ENCODE measurements at regions not wholly inside any gene's neighbourhood (a gene's known extent, or its start where the extent isn't known, plus 50 kb on each side); places are given as distances from the start of the nearest gene placed in this dataset.

DNA sequence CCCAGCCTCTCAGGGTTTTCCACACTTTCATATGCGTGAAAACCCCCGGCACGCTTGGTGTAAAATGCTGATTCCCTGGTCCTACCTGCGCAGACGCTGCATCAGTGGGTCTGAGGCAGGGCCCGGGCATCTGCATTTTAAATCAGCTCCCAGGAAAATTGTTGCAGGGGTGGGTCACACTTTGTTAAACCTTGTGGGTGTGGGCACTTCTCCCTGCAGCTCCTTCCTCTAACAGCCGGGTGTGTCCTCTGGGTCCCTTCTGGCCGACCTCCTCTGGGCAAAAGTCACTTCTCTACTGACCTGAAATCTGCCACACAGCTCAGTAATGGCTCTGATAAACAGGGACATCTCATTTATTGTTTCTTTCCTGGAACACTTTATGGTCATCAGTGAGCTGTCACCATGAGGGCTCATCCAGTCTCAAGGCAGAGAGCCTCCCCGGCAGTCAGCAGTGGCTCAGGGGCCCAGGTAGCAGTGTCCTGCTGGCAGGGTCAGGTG lies 52.8 kb upstream of the TMPRSS2 start:
- no peak for DNase-seq

DNA sequence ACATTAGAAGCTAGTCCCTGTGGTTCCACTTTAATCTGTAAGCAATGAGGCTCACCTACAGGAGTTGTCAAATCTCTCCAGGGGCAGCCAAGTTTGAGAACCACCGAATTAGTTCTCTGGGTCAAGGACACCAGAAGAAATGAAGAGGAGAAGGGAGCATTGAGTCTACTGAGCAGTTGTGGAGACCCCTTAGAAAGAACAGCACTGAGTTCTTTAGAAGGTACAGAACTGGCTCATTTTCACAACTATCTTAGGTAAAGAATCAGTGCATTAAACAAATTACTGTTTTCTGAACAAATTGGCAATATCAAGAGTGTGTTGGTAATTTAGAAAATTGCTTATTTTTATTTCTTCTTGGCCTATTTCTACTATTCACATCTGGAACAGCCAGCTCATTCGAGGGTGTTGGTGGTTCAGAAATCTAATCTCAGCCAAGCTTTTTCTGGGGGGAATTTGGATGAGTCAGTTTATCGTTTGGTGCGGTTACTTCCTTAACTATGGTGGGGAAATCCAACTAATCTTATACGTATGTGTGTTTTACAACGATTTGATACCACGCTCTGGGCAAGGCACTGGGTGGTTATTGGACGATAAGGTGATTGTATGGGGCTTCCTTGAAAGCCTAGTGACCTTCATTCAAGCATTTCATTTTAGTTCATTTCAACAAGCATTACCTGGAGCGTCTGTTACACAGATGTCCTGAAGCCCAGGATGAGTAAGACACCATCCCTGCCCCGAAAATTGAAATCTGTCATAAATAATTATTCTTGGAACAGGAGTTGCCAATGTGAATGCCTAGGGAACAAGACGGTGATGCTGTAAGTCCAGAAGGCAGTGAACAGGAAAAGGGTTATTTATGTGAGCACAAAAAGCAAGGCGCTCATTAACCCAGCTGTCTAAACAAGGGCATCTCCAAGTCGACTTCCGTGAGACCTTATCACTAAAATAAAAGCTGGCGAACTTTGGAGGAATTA lies 52.0 kb upstream of the TMPRSS2 start:
- DNase-seq: no peak

DNA sequence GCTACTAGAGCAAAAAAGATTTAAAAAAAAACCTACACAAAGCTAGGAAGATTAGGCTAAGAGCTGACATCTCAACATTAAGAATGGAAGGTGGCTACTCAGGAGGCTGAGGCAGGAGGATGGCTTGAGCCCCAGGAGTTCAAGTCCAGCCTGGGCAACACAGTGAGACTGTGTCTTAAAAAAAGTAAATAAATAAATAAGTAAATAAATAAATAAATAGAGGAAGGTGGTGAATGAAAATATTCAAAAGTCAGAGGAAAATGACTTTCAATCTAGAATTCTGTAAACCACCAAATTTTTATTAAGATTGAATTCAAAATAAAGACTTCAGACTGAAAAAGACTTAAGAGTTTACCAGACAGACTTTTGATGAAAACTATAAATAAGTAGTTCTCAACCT lies 50.9 kb upstream of the TMPRSS2 start:
- DNase-seq: no peak

DNA sequence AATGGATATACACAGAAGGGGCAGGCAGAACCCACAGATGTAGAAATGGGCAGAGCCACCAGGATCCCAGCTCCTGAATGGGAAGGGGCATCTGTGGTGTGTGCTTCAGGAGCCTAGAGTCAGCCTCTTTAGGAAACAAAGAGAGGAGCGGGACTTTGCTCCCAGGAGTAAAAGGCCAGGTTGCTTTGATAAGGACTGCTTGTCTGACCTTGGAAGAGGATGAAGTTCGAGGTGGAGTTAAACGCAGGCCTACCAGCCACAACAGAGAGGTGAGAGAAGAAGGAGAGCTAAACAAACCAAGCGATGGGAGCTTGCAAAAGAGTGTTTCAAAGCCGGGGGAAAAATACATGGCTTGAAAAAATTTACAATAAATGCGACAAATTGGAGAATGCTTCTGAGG lies 49.9 kb upstream of the TMPRSS2 start:
- no peak for DNase-seq

Measured in activated T-cell treated with anti-CD3 and anti-CD28 coated beads, Interleukin-2, amount 50 U/mL, for 48 hours (primary cell).